HG03064 (cell line): ENCODE measurements at regions not wholly inside any gene's neighbourhood (a gene's known extent, or its start where the extent isn't known, plus 50 kb on each side); places are given as distances from the start of the nearest gene placed in this dataset.
"Not testable (repeated sequence)": the region's sequence is repeated elsewhere in the genome, so short reads cannot be mapped to it uniquely, and the experiment has no call there.

Source experiments
- ATAC-seq: cut with Tn5 transposase; IDR thresholded peaks from one replicate; pipeline ENCODE4 v1.9.1; 2021; ENCODE audit warnings: low read depth; ENCODE audit not compliant: unreplicated experiment

- ATAC-seq = no peak
Observed at GRCh38 chr4:14334166-14334565, 668.1 kb upstream of the CPEB2 start.

- ATAC-seq = no peak
Observed at GRCh38 chr4:14335872-14336271, 666.4 kb upstream of the CPEB2 start.

- ATAC-seq = no peak
Observed at GRCh38 chr4:14336656-14337055, 665.6 kb upstream of the CPEB2 start.

- ATAC-seq = no peak
Observed at GRCh38 chr4:14337892-14338584, 664.2 kb upstream of the CPEB2 start.

GRCh38 chr4:14338585-14339265 is 663.6 kb upstream of the CPEB2 start:
- ATAC-seq = no peak

GRCh38 chr4:14339715-14340114 is 662.6 kb upstream of the CPEB2 start:
- no peak for ATAC-seq

- no peak for ATAC-seq
Observed at GRCh38 chr4:14340321-14340720, 662.0 kb upstream of the CPEB2 start.

GRCh38 chr4:14343961-14344360 is 658.3 kb upstream of the CPEB2 start:
- ATAC-seq = no peak

- no peak for ATAC-seq
Observed at GRCh38 chr4:14345356-14345775, 656.9 kb upstream of the CPEB2 start.

- ATAC-seq = no peak
Observed at GRCh38 chr4:14347526-14347925, 654.8 kb upstream of the CPEB2 start.

GRCh38 chr4:14348506-14348905 is 653.8 kb upstream of the CPEB2 start:
- no peak for ATAC-seq

GRCh38 chr4:14358544-14359160 is 643.6 kb upstream of the CPEB2 start:
- not testable (repeated sequence) for ATAC-seq

GRCh38 chr4:14359991-14360390 is 642.3 kb upstream of the CPEB2 start:
- ATAC-seq = no peak

GRCh38 chr4:14361084-14361483 is 641.2 kb upstream of the CPEB2 start:
- no peak for ATAC-seq

- no peak for ATAC-seq
Observed at GRCh38 chr4:14362385-14362784, 639.9 kb upstream of the CPEB2 start.

GRCh38 chr4:14364953-14365536 is 637.2 kb upstream of the CPEB2 start:
- ATAC-seq = no peak

GRCh38 chr4:14368391-14368790 is 633.9 kb upstream of the CPEB2 start:
- ATAC-seq = no peak

- ATAC-seq = no peak
Observed at GRCh38 chr4:14371131-14371530, 631.1 kb upstream of the CPEB2 start.

- ATAC-seq = no peak
Observed at GRCh38 chr4:14375816-14376215, 626.5 kb upstream of the CPEB2 start.

- ATAC-seq = no peak
Observed at GRCh38 chr4:14379183-14379582, 623.1 kb upstream of the CPEB2 start.

GRCh38 chr4:14383652-14384051 is 618.6 kb upstream of the CPEB2 start:
- ATAC-seq = no peak
